Body of pancreas (tissue), 4 donors: ENCODE measurements at regions not wholly inside any gene's neighbourhood (a gene's known extent, or its start where the extent isn't known, plus 50 kb on each side); places are given as distances from the start of the nearest gene placed in this dataset.

ENCODE experiments used
- CTCF ChIP-seq, 7 experiments: fragments of 450-650 bp in 4 of 7; fragments of 200-600 bp in 3 of 7; sonication (generic) in 3 of 7; IDR thresholded peaks; one replicate each; pipeline ENCODE4 v1.5.1; 2016 to 2019; ENCODE audit warnings: antibody characterized with exemption in 7 of 7
- POLR2A ChIP-seq, 3 donors: fragments of 450-650 bp; IDR thresholded peaks; one replicate each; pipeline ENCODE4 v1.6.1; 2016; ENCODE audit warnings: antibody characterized with exemption in 3 of 3, mild to moderate bottlenecking in 2 of 3

GRCh38 chr7:20026762-20027161, 190.4 kb downstream of the MACC1 start:
- TF ChIP-seq CTCF (IDR thresholded peaks at IDR 0.05), result no peak
- no peak for TF ChIP-seq POLR2A (IDR thresholded peaks at IDR 0.05)
